Left renal pelvis (tissue), 4 donors: ENCODE measurements at regions not wholly inside any gene's neighbourhood (a gene's known extent, or its start where the extent isn't known, plus 50 kb on each side); places are given as distances from the start of the nearest gene placed in this dataset.

Experiments
- DNase-seq, 4 donors: peaks; one replicate each; pipeline ENCODE4 v3.0.0-alpha.2; 2013; ENCODE audit warnings: low read depth in 4 of 4, low spot score in 3 of 4

- no peak for DNase-seq
Measured at GRCh38 chr15:26378304-26378703, 394.6 kb downstream of the GABRB3 start.

- DNase-seq: no peak
Measured at GRCh38 chr15:26376243-26376642, 396.6 kb downstream of the GABRB3 start.

GRCh38 chr15:26374806-26375205 lies 398.1 kb downstream of the GABRB3 start:
- DNase-seq: no peak

- no peak for DNase-seq
Measured at GRCh38 chr15:26372706-26373105, 400.2 kb downstream of the GABRB3 start.

GRCh38 chr15:26365077-26365476 lies 407.8 kb downstream of the GABRB3 start:
- DNase-seq: no peak

GRCh38 chr15:26359855-26360254 lies 413.0 kb downstream of the GABRB3 start:
- no peak for DNase-seq

- DNase-seq: no peak
Measured at GRCh38 chr15:26358708-26359107, 414.2 kb downstream of the GABRB3 start.

GRCh38 chr15:26357653-26358052 lies 415.2 kb downstream of the GABRB3 start:
- no peak for DNase-seq

- DNase-seq: no peak
Measured at GRCh38 chr15:26355472-26356074, 417.3 kb downstream of the GABRB3 start.

GRCh38 chr15:26352909-26353308 lies 420.0 kb downstream of the GABRB3 start:
- DNase-seq: no peak

GRCh38 chr15:26352406-26352805 lies 420.5 kb downstream of the GABRB3 start:
- no peak for DNase-seq

GRCh38 chr15:26325495-26325894 lies 447.4 kb downstream of the GABRB3 start:
- DNase-seq: no peak

GRCh38 chr15:26323566-26323965 lies 449.3 kb downstream of the GABRB3 start:
- no peak for DNase-seq

GRCh38 chr15:26318689-26319088 lies 454.2 kb downstream of the GABRB3 start:
- no peak for DNase-seq

- no peak for DNase-seq
Measured at GRCh38 chr15:26314577-26314976, 451.4 kb upstream of the ATP10A start.

GRCh38 chr15:26311710-26312236 lies 448.6 kb upstream of the ATP10A start:
- no peak for DNase-seq

- DNase-seq: no peak
Measured at GRCh38 chr15:26298659-26299170, 435.6 kb upstream of the ATP10A start.

- DNase-seq: no peak
Measured at GRCh38 chr15:26298010-26298658, 435.0 kb upstream of the ATP10A start.

GRCh38 chr15:26295336-26296085 lies 432.4 kb upstream of the ATP10A start:
- DNase-seq: no peak

- no peak for DNase-seq
Measured at GRCh38 chr15:26294059-26294689, 431.0 kb upstream of the ATP10A start.

- no peak for DNase-seq
Measured at GRCh38 chr15:26287381-26287780, 424.3 kb upstream of the ATP10A start.
